ENCODE measurements at regions not wholly inside any gene's neighbourhood (a gene's known extent, or its start where the extent isn't known, plus 50 kb on each side); places are given as distances from the start of the nearest gene placed in this dataset.
"Not testable (repeated sequence)": the region's sequence is repeated elsewhere in the genome, so short reads cannot be mapped to it uniquely, and the experiment has no call there.

DNA sequence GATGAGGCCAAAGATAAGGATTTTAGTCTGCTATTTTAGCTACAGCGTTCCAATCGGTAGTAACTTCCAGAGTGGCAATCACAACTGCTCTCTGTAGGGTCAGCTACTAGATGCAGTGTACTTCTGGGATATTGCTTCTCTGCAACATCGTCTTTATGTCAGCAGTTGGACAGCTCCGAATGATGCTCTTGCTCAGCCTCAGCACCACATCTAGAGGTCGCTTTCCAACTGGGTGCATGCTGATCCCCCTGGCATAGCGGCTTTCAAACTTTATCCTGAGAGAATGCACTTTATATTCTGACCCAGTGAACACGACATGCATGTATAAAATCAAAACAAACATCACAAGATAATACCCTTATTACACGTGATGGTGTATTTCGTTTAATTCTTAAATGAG lies 219.6 kb downstream of the C11orf87 start:
- in situ Hi-C loops (cut with HindIII; ENCODE audit: low pct_unique_long_range_greater_than_20kb, low sequenced_read_pairs): no loop called here
- peak; percentile 37 for DNase-seq (ENCODE audit: low read depth, low spot score)

DNA sequence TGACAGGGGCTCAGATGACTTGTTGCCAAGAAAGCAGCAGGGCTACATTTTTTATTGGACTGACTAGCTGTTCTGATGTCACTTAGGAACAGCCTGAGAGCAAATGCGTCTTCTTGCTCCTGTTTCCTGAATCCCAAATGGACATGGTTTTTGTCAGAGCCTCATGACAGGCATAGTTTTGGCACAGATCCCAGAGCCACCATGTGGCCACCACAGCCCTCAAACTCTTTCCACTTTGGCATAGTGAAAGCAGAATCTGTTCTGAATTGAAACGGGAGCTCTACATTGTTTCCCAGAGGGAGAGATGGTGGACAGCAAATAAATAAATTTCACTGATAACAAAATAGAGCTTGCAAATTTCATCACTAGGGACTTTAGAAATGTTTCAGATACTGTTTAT lies 222.2 kb downstream of the C11orf87 start:
- DNase-seq (ENCODE audit: low read depth, low spot score): peak; percentile 52
- in situ Hi-C loops (cut with HindIII; ENCODE audit: low pct_unique_long_range_greater_than_20kb, low sequenced_read_pairs): no loop called here

DNA sequence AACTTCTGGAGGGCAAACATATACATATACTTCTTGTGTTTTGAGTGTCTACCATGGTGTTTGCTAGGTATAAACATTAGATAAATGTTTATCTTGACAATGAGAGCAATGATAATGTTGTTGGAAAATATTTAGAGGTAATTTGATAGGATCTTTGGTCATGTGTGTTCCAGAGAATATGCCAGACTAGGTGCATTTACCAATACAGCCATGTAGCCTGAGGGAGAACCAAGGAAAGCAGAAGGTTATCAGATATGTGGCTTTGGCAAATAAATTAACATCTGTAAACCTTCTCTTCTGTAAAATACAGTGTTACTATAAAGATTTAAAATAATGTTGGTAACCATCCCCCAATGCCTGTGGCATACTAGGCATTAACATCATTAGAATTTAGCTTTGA lies 226.8 kb downstream of the C11orf87 start:
- no peak for DNase-seq (ENCODE audit: low read depth, low spot score)
- in situ Hi-C loops (cut with HindIII; ENCODE audit: low pct_unique_long_range_greater_than_20kb, low sequenced_read_pairs): no loop called here

DNA sequence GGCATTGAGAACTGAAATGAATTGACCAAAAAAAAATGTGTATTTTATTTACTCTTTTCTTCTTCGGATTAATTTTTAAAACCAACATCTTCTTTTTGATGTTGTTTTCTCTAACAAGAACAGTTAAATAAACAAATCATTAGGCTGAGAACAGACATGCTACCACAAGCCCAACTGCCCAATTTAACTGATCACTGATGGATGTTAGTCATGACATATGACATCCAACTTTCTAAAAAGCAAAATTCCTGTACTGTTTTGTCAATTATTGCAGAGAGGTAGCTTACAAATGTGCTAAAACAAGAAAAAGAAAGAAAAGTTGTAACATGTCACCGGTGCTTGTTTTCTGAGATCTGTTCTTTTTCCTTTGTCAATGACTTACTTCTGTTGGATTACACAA lies 232.1 kb downstream of the C11orf87 start:
- no peak for DNase-seq (ENCODE audit: low read depth, low spot score)
- in situ Hi-C loops (cut with HindIII; ENCODE audit: low pct_unique_long_range_greater_than_20kb, low sequenced_read_pairs): no loop called here

DNA sequence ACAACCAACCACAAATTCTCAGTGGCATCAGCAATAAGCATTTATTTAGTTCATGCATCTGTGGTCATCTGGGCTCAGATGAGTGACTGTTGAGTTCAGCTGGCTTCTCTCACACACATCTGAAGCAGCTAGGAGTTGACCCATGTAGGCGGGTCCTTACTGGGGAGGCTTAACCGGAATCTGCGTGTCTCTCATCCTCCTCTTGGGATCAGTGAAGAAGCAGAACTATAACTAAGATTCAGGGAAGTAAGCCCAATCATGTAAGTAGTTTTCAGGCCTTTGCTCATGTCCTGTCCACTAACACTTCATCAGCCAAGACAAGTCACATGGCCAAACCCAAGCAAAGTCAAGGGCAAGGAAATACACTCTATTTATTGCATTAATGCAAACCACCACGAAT lies 236.2 kb downstream of the C11orf87 start:
- DNase-seq (ENCODE audit: low read depth, low spot score): no peak
- in situ Hi-C loops (cut with HindIII; ENCODE audit: low pct_unique_long_range_greater_than_20kb, low sequenced_read_pairs): no loop called here

DNA sequence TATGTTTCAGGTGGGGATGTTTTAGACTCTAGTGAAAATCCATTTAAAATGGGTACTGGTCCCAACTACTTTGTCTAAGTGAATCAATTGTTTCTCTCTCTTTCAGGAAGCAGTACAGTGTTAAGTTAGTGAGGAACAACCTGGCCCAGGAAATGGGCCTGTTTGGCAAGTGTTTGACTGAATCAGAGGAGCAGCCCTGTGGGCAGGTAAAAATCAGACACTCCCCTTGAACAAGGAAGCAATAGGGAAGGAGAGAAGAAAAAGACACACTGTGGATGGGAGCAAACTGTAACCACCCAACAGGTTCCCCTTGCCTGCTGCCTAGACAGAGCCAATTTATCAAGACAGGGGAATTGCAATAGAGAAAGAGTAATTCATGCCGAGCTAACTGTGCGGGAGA lies 245.7 kb downstream of the C11orf87 start:
- DNase-seq (ENCODE audit: low read depth, low spot score): no peak
- in situ Hi-C loops (cut with HindIII; ENCODE audit: low pct_unique_long_range_greater_than_20kb, low sequenced_read_pairs): no loop called here

DNA sequence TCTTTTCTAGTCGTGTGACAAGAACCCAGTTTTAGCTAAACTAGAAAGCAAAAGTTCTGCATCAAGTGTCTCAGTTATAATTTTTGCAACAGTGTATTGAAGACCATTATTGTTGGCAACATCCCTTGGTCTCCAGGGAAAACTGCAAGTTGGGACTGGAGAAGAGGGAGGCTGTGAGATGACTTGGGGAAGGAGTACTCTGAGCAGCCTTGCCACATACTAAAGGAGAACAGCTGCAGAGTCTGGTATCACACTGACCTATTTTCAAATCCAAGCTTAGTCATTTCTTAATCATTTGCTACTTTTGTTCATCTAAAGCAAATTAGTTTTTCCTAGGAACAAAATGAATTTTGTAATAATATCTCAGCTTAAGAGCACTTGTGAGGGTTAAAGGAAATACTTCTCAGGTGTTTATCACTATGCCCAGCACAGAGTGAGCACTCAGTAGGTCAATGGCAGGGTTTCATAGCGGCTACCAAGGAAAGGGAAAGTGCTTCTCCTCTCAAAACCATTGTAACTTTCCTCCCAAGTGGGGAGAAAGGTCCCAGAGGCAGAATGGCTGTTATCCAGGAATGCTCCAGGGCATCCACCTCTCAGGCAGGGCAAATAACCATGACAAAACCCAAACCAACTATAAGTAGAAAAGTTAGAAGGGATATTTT lies 247.1 kb downstream of the C11orf87 start:
- no peak for DNase-seq (ENCODE audit: low read depth, low spot score)
- in situ Hi-C loops (cut with HindIII; ENCODE audit: low pct_unique_long_range_greater_than_20kb, low sequenced_read_pairs): no loop called here

DNA sequence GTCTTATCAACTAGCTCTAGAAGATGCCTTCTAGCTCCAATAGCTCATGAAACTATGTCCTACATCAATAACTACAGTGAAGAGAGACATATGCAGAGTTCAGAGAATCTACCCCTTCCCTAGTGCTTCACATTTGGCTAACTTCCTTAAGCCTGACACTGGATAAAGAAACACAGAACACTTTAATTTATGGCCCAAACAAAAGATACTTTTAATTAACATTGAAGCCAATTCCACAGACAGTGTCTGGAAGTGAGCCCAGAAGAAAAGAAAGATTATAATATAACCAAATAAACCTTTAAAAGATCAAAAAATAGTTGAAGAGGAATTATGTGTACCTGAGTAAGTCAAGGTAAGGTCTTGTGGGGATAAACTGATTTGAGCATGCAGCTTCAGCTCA lies 255.2 kb downstream of the C11orf87 start:
- no peak for DNase-seq (ENCODE audit: low read depth, low spot score)
- in situ Hi-C loops (cut with HindIII; ENCODE audit: low pct_unique_long_range_greater_than_20kb, low sequenced_read_pairs): no loop called here

DNA sequence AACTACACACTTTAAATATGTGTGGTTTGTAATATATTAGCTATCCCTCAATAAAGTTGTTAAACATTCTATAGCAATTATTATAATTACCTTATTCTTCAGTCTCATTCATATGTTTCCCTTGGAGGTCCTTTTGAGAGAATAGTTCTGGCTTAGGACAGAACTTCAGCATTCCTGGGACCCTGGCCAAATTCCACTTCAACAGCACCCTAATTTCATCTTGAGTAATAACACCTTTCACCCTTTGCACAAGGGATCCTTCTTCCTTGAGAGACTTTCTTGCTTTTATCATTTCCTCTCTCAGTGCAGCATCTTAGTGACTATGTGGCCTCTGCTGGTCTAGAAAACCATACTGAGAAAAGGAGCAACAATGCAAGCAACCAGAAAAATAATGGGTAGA lies 255.9 kb downstream of the C11orf87 start:
- no peak for DNase-seq (ENCODE audit: low read depth, low spot score)
- in situ Hi-C loops (cut with HindIII; ENCODE audit: low pct_unique_long_range_greater_than_20kb, low sequenced_read_pairs): no loop called here

DNA sequence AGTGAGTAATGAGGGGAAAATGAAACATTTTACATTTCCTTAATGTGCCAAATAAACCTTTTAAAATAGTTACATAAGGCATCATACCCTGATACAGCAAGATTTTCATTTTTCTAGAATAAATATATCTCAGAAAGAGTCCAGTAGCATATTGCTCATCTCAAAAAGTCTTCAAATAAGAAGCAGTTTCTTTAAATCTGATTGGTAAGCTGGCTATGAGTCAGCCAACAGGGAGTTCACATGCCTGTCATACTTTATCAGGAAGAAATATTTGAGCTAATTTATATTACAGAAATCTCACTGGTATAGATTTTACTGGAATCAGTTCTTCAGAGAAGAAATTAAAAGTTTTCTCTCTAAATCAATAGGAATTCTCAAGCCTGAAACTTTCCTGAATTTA lies 258.1 kb downstream of the C11orf87 start:
- in situ Hi-C loops (cut with HindIII; ENCODE audit: low pct_unique_long_range_greater_than_20kb, low sequenced_read_pairs): no loop called here
- DNase-seq (ENCODE audit: low read depth, low spot score): no peak

DNA sequence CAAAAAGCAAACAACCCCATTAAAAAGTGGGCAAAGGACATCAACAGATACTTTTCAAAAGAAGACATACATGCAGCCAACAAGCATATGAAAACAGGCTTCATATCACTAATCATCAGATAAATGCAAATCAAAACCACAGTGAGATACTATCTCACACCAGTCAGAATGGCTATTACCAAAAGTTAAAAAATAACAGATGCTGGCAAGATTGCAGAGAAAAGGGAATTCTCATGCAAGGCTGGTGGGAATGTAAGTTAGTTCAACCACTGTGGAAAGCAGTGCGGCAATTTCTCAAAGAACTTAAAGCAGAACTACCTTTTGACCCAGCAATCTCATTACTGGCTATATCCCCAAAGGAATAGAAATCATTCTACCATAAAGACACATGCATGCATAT lies 260.8 kb downstream of the C11orf87 start:
- in situ Hi-C loops (cut with HindIII; ENCODE audit: low pct_unique_long_range_greater_than_20kb, low sequenced_read_pairs); DNase-seq (ENCODE audit: low read depth, low spot score): not testable (repeated sequence)

DNA sequence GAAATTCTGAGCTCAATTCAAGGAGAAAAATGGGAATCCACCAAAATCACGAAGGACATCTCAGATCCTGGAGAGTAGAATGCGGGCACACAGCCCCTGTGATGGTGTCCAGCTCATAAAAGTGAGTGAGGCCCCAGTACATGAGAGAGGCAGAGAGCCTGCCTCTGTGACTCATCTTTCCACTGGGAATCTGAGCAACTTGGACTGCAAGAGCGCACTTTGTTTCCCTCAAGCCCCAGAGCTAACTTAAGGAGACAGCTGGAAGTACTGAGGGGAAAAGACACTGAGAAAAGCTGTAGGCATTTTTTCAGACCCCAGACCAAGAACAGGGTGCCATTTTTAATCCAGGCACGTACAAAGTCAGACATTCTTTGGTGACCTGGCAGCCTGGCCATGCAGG lies 273.7 kb downstream of the C11orf87 start:
- in situ Hi-C loops (cut with HindIII; ENCODE audit: low pct_unique_long_range_greater_than_20kb, low sequenced_read_pairs): no loop called here
- no peak for DNase-seq (ENCODE audit: low read depth, low spot score)

DNA sequence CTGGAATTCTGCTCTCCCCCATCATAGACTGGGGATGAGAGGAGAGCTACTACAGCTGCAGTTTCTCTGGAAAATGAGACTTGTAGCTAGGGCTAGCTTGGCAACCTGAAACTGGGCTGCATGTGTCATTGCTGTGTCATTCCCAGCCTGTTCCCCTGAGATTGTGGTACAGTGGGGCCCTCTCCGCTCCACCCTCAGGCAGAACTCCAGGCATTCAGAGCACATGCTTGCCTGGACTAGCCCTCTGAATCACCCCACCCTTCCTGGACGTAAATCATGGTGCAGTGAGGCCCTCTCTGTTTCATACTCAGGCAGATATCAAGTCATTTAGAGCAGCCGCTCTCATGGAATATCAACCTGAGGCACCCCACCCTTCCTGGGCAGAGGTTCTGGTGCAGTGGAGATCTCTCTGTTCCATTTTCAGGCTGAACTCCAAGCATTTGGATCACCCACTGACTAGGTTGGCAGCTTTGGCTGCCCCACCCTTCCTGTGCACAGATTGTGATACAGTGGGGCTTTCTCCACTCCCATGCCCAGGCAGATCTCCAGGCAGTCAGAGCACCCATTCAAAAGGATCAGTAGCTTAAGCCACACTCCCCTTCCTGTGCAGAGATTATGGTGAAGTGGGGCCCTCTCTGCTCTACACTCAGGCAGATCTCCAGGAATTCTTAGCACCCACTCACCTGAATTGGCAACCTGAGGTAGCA lies 274.4 kb downstream of the C11orf87 start:
- no peak for DNase-seq (ENCODE audit: low read depth, low spot score)
- in situ Hi-C loops (cut with HindIII; ENCODE audit: low pct_unique_long_range_greater_than_20kb, low sequenced_read_pairs): no loop called here

DNA sequence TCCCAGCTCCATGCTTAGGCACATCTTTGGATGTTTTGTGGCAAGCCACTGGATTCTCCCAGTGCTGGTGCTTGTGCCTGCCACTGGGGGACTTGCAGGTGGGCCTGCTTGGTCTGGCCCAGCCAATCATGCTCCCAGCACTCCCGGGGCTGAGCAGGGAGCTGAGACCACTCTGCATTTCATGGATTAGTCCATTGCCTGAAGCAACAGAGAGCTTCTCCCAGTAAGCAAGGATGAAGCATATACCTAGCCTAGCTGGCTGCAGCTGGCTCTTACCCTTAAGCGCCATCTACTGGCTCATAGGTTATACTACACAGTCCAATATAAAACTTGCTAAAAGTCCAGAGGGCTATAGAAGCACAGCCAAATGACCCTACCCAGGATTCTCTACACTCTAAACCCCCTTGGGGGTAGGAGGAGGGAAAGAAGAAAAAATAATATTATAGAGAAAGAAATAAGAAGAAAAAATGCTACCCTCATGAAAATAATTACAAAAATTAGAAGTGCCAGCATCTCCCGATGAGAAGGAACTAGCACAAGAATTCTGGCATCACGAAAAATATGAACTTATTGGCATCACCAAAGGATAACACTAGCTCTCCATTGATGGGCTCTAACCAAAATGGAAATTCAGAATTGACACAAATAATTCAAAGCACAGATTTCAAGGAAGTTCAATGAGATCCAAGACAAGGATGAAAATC lies 275.3 kb downstream of the C11orf87 start:
- in situ Hi-C loops (cut with HindIII; ENCODE audit: low pct_unique_long_range_greater_than_20kb, low sequenced_read_pairs): no loop called here
- DNase-seq (ENCODE audit: low read depth, low spot score): peak; percentile 55

DNA sequence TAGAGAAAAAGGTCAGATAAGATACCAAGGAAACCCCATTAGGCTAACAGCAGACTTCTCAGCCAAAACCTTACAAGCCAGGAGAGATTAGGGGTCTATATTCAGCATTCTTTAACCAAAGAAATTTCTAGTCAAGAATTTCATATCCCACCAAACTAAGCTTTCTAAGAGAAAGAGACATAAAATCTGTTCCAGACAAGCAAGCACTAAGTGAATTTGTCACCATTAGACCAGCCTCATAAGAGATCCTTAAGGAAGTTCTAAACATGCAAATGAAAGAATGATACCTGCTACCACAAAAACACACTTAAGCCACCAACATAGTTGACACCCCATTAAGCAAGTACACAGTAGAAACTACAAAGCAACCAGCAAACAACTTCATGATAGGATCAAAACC lies 276.2 kb downstream of the C11orf87 start:
- in situ Hi-C loops (cut with HindIII; ENCODE audit: low pct_unique_long_range_greater_than_20kb, low sequenced_read_pairs): no loop called here
- DNase-seq (ENCODE audit: low read depth, low spot score): no peak

DNA sequence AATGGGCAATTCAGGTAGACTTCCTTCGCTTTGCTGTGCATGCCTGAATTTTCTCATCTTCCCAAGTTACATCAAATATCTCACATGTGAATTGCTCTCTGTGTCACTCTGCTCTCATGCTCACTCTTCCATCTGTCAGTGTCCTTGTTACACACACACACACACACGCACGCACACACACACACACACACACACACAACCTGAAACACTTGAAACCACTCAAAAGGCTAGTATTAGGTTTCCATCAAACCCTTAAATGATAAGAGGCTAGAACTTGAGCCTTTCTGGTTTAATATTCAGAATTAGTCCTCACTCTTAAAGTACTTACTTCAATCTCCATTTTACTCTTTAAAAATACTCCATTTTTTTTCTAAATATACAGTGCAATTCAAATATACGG lies 282.4 kb downstream of the C11orf87 start:
- in situ Hi-C loops (cut with HindIII; ENCODE audit: low pct_unique_long_range_greater_than_20kb, low sequenced_read_pairs): no loop called here

DNA sequence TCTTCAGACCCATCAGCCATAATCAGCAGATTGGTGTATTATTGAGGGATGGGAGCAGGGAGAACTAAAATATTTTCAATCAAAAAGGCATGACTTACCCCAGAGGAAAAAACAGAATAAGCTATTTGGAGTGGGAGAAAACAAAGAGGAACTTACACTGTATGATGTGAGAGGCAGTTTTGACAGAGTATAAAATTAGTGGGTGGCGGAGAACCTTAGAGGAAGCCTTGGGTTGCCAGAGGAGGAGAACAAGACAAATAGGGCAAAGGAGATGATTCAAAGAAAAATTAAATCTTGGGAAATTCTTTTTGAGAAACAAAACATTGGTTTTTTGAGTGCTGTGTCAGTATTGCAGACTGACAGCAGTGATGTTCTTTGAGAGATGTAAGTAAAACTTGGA lies 285.0 kb downstream of the C11orf87 start:
- no peak for DNase-seq (ENCODE audit: low read depth, low spot score)
- in situ Hi-C loops (cut with HindIII; ENCODE audit: low pct_unique_long_range_greater_than_20kb, low sequenced_read_pairs): no loop called here

More for the DNA sequence above, 282.4 kb downstream of the C11orf87 start:
- no peak for DNase-seq (ENCODE audit: low read depth, low spot score)

DNA sequence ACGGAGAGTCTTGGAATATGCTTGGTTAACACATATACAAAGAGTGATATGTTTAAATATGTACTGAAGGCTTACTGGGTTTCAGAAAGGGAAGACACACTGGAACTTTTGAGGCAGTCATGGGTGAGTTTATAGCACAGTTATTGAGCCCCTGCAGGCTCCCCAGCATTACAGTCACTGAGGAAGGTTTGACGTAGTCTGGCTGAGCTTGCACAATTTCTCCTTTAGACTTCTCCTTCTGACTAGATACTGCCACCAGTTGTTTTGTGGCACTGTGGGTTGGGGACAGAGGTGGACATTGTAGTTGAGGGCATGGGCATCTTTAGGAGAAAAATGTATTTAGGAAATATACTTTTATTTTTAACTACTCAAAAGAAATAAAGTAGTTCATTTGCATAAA lies 285.4 kb downstream of the C11orf87 start:
- in situ Hi-C loops (cut with HindIII; ENCODE audit: low pct_unique_long_range_greater_than_20kb, low sequenced_read_pairs): no loop called here
- no peak for DNase-seq (ENCODE audit: low read depth, low spot score)

DNA sequence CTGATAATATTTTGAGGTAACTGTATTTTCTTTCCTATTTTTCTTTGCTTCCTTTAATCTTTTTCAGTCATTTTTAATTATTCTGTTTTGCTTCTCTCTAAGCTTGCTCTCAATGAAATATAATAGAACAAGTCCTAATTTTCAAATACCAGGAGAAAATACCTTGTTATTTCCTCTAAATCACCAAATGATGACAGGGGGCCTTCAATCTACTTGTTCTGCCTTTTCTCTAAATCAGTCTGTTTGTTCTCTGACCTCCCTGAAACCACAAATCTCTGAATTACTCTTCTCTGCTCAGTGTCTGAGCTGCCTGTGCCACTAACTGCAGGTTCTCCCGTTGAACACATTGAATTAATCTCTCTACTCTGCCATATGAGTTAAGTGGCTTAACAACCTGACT lies 286.2 kb downstream of the C11orf87 start:
- no peak for DNase-seq (ENCODE audit: low read depth, low spot score)
- in situ Hi-C loops (cut with HindIII; ENCODE audit: low pct_unique_long_range_greater_than_20kb, low sequenced_read_pairs): no loop called here

All from SK-MEL-5 (cell line).